ENCODE measurements at regions not wholly inside any gene's neighbourhood (a gene's known extent, or its start where the extent isn't known, plus 50 kb on each side); places are given as distances from the start of the nearest gene placed in this dataset.

- DNase-seq (ENCODE audit: low read depth in 1 of 2, low spot score in 2 of 2) (no peak), FAIRE-seq (no peak)
- H3K4me1 ChIP-seq (replicated peaks in 1 of 4; ENCODE audit: control insufficient read depth in 3 of 4, insufficient read depth in 4 of 4, low read length in 3 of 4) = no peaks in the 10 kb centered on the region
- H3K4me2 ChIP-seq (ENCODE audit: insufficient read depth in 1 of 2, low read depth in 2 of 2, low read length in 2 of 2) = no peak overlapping the region
- H2AK5ac ChIP-seq (ENCODE audit: low read depth, low read length) = no peak overlapping the region
- H4K8ac ChIP-seq (ENCODE audit: extremely low read depth, insufficient read depth, low read length) = no peak overlapping the region
- H3K14ac ChIP-seq (ENCODE audit: insufficient read length) = no peak overlapping the region
- no peak overlapping the region for H4K5ac ChIP-seq (ENCODE audit: insufficient read length, low read depth, low read length)
- 90% methylated on average over 7 of the region's 7 CpGs; no CpG with 5 or more reads in 1 of the 2 experiments for WGBS, 2 experiments (ENCODE audit: extremely low coverage in 1 of 2, insufficient coverage in 1 of 2, insufficient read length in 1 of 2, insufficient replicate concordance in 2 of 2, low coverage in 1 of 2, low lambda C conversion rate in 2 of 2, missing lambda C conversion rate in 1 of 2)
- no peak overlapping the region for H3K23ac ChIP-seq (ENCODE audit: insufficient read length)
- no peak overlapping the region for H2BK5ac ChIP-seq (ENCODE audit: low read depth, low read length)
- H2BK20ac ChIP-seq (ENCODE audit: low read length) = no peak overlapping the region
- no peak overlapping the region for H3K18ac ChIP-seq (ENCODE audit: extremely low read depth, low read length)
- H2BK15ac ChIP-seq (ENCODE audit: low read length) = no peak overlapping the region
- H3K4ac ChIP-seq (replicated peaks; ENCODE audit: insufficient read length, low read depth, low read length) = no peak overlapping the region
- no peak overlapping the region for H3K4me3 ChIP-seq (ENCODE audit: extremely low read depth in 1 of 4, insufficient read depth in 2 of 4, low read depth in 3 of 4, low read length in 4 of 4)
- no peak overlapping the region for H3K27ac ChIP-seq (ENCODE audit: low read depth, low read length)
- H3K9me3 ChIP-seq (ENCODE audit: insufficient read depth in 2 of 2, low read depth in 1 of 2, low read length in 1 of 2) = peaks cover 0 to 9% of the 10 kb centered on the region in 2 experiments; a peak in 1 of 4 replicates
- no peaks in the 10 kb centered on the region for H4K20me1 ChIP-seq (replicated peaks in 1 of 2; ENCODE audit: control insufficient read depth in 1 of 2, insufficient read depth in 2 of 2, low read length in 2 of 2)
- no peak overlapping the region for H4K91ac ChIP-seq (replicated peaks; ENCODE audit: insufficient read length, low read length)
- no peaks in the 10 kb centered on the region for H3K36me3 ChIP-seq (ENCODE audit: control insufficient read depth in 2 of 4, insufficient read depth in 4 of 4, low read length in 3 of 4)
- no peaks in the 10 kb centered on the region for H3K27me3 ChIP-seq (replicated peaks in 1 of 4; ENCODE audit: control insufficient read depth in 3 of 4, extremely low read depth in 1 of 4, insufficient read depth in 3 of 4, low read length in 3 of 4)
- H3K9ac ChIP-seq (replicated peaks in 1 of 4; ENCODE audit: extremely low read depth in 1 of 4, low read depth in 3 of 4, low read length in 3 of 4) = no peak overlapping the region
- H2BK120ac ChIP-seq (replicated peaks; ENCODE audit: low read depth, low read length) = no peak overlapping the region
- H3K56ac ChIP-seq (replicated peaks; ENCODE audit: insufficient read length, low read depth, low read length) = no peak overlapping the region
- H3K23me2 ChIP-seq (ENCODE audit: low read depth, low read length) = no peaks in the 10 kb centered on the region
- ChIA-PET POLR2A (ENCODE audit: partially characterized antibody) (no interaction called here), CTCF (ENCODE audit: partially characterized antibody) (interaction anchor here (0.6 to 8.4 kb wide), 6 partner anchors 18 to 202 kb away, joined by 3 to 65 read pairs (median 4); no protein-coding TSS in a partner anchor)
- no peaks in the 10 kb centered on the region for H3K79me1 ChIP-seq (ENCODE audit: low read depth, low read length)
- no peaks in the 10 kb centered on the region for H3K79me2 ChIP-seq (ENCODE audit: control insufficient read depth in 1 of 2, insufficient read depth in 2 of 2, low read length in 2 of 2)
- H2AFZ ChIP-seq (ENCODE audit: low read length) = no peak overlapping the region
- H2BK12ac ChIP-seq (ENCODE audit: low read depth, low read length) = no peak overlapping the region; the same call in 1 of the 2 replicates
- TF ChIP-seq SRF (IDR thresholded peaks at IDR 0.05; ENCODE audit: low read depth, low read length) (peak; percentile 93), SP4 (IDR thresholded peaks at IDR 0.05; ENCODE audit: low read length) (no peak), TEAD4 (IDR thresholded peaks at IDR 0.05; ENCODE audit: low read depth, low read length) (peak; percentile 59; the same call in 1 of the 2 replicates)
Observed at GRCh38 chr3:25849641-25850385, 59.9 kb downstream of the OXSM start.
